Upper lobe of left lung (tissue), 6 donors: ENCODE measurements at regions not wholly inside any gene's neighbourhood (a gene's known extent, or its start where the extent isn't known, plus 50 kb on each side); places are given as distances from the start of the nearest gene placed in this dataset.
A peak's percentile ranks its signal among the peaks of the same experiment; 100 is the strongest.

Source experiments
- ATAC-seq, 2 donors: fragments of 200-7000 bp; cut with Tn5 transposase; one replicate each; pipeline ENCODE4 v1.9.1; 2022; ENCODE audit warnings: mild to moderate bottlenecking in 2 of 2, moderate library complexity in 2 of 2; ENCODE audit not compliant: low FRiP score in 2 of 2
- DNase-seq, 2 donors: peaks; one replicate each; pipeline ENCODE4 v3.0.0-alpha.2; 2019 to 2020
- H3K27ac ChIP-seq, 4 donors: fragments of 200-600 bp; sonication (generic); one replicate each; pipeline ENCODE4 v1.5.1; 2016 to 2019
- H3K27me3 ChIP-seq, 4 donors: fragments of 200-600 bp; sonication (generic); one replicate each; pipeline ENCODE4 v1.5.1; 2017 to 2019
- H3K36me3 ChIP-seq, 4 donors: fragments of 200-600 bp; sonication (generic); one replicate each; pipeline ENCODE4 v1.5.1; 2016 to 2019
- H3K4me1 ChIP-seq, 4 donors: fragments of 200-600 bp; sonication (generic); one replicate each; pipeline ENCODE4 v1.5.1; 2018 to 2019
- H3K4me3 ChIP-seq, 4 donors: fragments of 200-600 bp; sonication (generic); one replicate each; pipeline ENCODE4 v1.5.1; 2017 to 2019; ENCODE audit warnings: mild to moderate bottlenecking in 2 of 4, moderate library complexity in 1 of 4
- H3K9me3 ChIP-seq, 4 donors: fragments of 200-600 bp; sonication (generic); one replicate each; pipeline ENCODE4 v1.5.1; 2018 to 2019
- CTCF ChIP-seq, 6 experiments: fragments of 450-650 bp in 4 of 6; fragments of 200-600 bp in 2 of 6; sonication (generic) in 2 of 6; IDR thresholded peaks; one replicate each; pipeline ENCODE4 v1.5.1; 2016 to 2019; ENCODE audit warnings: antibody characterized with exemption in 6 of 6
- EP300 ChIP-seq, 4 donors: sonication (generic); formaldehyde crosslinking; IDR thresholded peaks; one replicate each; pipeline ENCODE4 v1.5.1; 2017; ENCODE audit warnings: antibody characterized with exemption in 4 of 4, control low read depth in 2 of 4
- POLR2A ChIP-seq, 4 donors: fragments of 450-650 bp; IDR thresholded peaks; one replicate each; pipeline ENCODE4 v1.5.1; 2016 to 2017; ENCODE audit warnings: antibody characterized with exemption in 4 of 4, mild to moderate bottlenecking in 2 of 4
- POLR2AphosphoS5 ChIP-seq, 2 donors: sonication (generic); formaldehyde crosslinking; IDR thresholded peaks; one replicate each; pipeline ENCODE4 v1.5.1; 2017; ENCODE audit warnings: antibody characterized with exemption in 2 of 2
- WGBS, 2 donors: methylation state at CpG; one replicate each; pipeline ENCODE4 v1.1.5; 2017 to 2018; 5-methylcytosine and 5-hydroxymethylcytosine counted together
- donor health status: DM: no; HTN: no; CAD: no; lungs with moderate emphysema.
- donor health status: DM: no; HTN: yes; CAD: no; lungs with severe emphysema.

DNA sequence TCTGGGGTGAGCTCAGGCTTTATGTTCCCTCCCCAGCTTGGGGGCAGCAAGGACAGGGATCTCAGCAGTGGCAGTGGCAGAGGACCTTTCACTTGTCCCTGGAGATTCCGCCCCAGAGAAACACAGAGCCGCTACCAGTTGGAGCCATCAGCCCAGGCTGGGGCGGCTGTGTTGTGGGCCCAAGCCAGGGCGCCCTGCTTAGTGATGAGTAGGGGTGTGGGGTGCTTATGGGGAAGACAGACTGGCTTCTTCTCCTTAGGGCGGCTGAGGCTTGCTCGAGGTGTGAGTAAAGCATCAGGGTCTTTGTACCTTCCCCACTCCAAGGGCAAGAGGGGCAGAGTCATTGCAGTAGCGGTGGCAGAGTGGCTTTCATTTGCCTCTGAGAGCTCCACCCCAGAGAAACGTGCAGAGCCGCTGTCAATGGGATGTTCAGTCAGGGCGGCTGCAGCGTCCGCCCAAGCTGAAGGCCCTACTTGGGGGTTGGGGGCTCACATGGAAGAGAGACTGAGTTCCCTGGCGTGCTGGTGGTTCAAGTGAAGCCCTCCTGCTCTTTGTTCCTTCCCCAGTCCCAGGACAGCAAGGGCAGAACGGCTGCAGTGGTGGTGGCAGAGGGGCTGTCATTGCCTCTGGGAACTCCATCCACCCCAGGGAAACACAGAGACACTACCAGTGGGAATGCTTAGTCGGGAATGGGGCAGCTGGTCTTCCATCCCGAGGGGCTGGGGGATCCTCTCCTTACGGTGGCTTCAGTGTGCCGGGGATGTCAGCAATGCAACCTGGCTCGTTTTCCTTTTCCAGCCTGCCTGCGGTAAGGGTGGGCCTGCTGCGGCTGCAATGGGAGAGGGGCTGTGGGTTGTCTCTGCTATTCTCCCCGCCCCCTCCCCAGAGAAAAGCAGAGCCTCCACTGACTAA, 2142.5 kb upstream of the TENM3 start:
- no peak overlapping the region for H3K27ac ChIP-seq
- no peaks in the 10 kb centered on the region for H3K36me3 ChIP-seq
- no peaks in the 10 kb centered on the region for H3K9me3 ChIP-seq
- ATAC-seq = peak; percentile 28 to 51
- TF ChIP-seq POLR2A (IDR thresholded peaks at IDR 0.05) (no peak), CTCF (IDR thresholded peaks at IDR 0.05) (no peak), POLR2AphosphoS5 (IDR thresholded peaks at IDR 0.05) (no peak), EP300 (IDR thresholded peaks at IDR 0.05) (no peak)
- H3K4me3 ChIP-seq = no peak overlapping the region
- peak in 1 of 2 donors; percentile 30 for DNase-seq
- no peaks in the 10 kb centered on the region for H3K27me3 ChIP-seq
- H3K4me1 ChIP-seq = no peaks in the 10 kb centered on the region
- 89 to 93% methylated on average over 8 to 22 of the region's 22 CpGs for WGBS, 2 donors

DNA sequence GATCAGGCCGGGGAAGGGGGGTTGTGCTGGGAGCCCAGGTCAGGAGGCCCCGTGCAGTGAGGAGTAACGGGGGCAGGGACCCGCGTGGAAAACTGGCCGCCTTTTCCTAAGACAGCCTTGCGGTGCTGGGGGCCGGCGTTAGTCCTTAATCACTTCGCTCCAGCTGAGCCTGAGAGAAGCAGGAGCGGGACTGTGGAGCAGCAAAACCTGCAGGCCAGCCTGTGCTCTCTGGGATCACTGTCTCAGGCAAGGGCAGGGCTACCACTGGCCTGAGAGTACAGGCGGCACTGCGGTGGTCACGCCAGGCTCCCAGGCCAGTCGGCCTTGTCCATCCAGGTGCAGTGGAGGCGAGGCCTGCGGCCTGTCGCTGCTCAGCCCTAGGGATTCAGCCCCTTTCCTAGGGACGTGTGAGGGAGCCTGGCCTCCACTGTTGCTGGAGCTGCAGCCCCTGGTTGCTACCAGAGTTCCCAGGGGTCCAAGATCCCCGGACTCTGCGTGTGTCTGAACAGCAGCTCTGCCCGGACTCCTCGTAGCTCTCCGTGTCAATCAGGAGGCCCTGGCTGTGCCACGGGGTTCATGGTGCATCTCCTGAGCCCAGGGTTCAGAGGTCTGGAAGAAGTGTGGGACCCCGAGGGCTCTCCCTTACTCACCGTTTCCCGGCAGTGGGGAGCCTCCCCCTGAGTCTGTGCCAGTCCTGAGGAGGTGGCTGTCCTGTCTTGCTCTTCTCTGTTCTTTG, 2141.7 kb upstream of the TENM3 start:
- no peak overlapping the region for H3K27ac ChIP-seq
- H3K4me1 ChIP-seq = no peaks in the 10 kb centered on the region
- peak in 1 of 2 donors; percentile 52 for DNase-seq
- H3K27me3 ChIP-seq = no peaks in the 10 kb centered on the region
- no peaks in the 10 kb centered on the region for H3K36me3 ChIP-seq
- H3K9me3 ChIP-seq = no peaks in the 10 kb centered on the region
- TF ChIP-seq POLR2AphosphoS5 (IDR thresholded peaks at IDR 0.05) (no peak), POLR2A (IDR thresholded peaks at IDR 0.05) (no peak), CTCF (IDR thresholded peaks at IDR 0.05) (no peak), EP300 (IDR thresholded peaks at IDR 0.05) (no peak)
- peak; percentile 21 to 26 for ATAC-seq
- WGBS, 2 donors = 87 to 94% methylated on average over 10 to 24 of the region's 28 CpGs
- H3K4me3 ChIP-seq = no peak overlapping the region

DNA sequence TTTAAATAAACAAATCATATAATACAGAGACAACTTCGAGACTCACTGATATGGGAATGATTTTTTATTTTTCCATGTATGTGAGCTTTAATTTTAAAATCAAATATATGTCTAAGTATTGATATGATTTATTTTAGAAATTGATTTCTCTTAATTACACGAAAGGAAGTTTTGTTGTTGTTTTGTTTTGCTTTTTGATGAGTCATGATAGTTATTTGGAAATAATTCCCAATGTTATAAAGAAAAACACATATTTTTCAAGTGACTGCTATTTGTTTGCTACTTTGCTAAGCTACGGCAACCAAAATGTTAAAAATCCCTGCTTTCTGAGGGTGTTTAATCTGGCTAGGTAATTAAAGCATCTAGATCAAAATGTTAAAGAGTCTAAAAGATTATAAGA, 2139.4 kb upstream of the TENM3 start:
- no peak for ATAC-seq
- TF ChIP-seq POLR2AphosphoS5 (IDR thresholded peaks at IDR 0.05) (no peak), EP300 (IDR thresholded peaks at IDR 0.05) (no peak), CTCF (IDR thresholded peaks at IDR 0.05) (no peak), POLR2A (IDR thresholded peaks at IDR 0.05) (no peak)
- no peak for DNase-seq
- Histone ChIP-seq H3K4me1 (no peaks in the 10 kb centered on the region), H3K36me3 (no peaks in the 10 kb centered on the region), H3K27me3 (no peaks in the 10 kb centered on the region), H3K9me3 (no peaks in the 10 kb centered on the region), H3K4me3 (no peak overlapping the region), H3K27ac (no peak overlapping the region)
- WGBS, 2 donors = 79 to 88% methylated on average over 3 of the region's 3 CpGs

DNA sequence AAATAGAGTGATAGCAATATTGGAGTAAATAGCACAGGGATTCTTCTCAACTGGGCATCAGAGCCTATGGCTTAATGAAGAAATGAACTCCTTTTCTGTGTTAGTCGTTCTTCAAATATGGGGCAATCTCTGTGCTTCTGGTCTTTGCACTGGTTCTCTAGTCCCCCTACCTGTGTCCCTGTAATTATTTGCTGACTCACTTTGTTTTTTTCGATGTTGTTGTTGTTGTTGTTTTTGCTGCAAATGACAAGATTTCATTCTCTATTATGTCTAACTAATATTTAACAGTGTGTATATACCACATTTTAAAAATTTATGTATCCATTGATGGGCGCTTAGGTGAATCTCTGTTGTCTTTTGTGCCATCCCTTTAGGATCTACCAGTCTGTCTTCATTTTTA, 2137.8 kb upstream of the TENM3 start:
- Histone ChIP-seq H3K9me3 (no peaks in the 10 kb centered on the region), H3K4me3 (no peak overlapping the region), H3K27ac (no peak overlapping the region), H3K36me3 (no peaks in the 10 kb centered on the region), H3K4me1 (no peaks in the 10 kb centered on the region), H3K27me3 (no peaks in the 10 kb centered on the region)
- no peak for DNase-seq
- no peak for ATAC-seq
- WGBS, 2 donors = 86 to 92% methylated on average over 3 of the region's 3 CpGs
- no peak for TF ChIP-seq CTCF (IDR thresholded peaks at IDR 0.05)
- TF ChIP-seq POLR2AphosphoS5 (IDR thresholded peaks at IDR 0.05) = no peak
- no peak for TF ChIP-seq POLR2A (IDR thresholded peaks at IDR 0.05)
- TF ChIP-seq EP300 (IDR thresholded peaks at IDR 0.05) = no peak
